ENCODE measurements at regions not wholly inside any gene's neighbourhood (a gene's known extent, or its start where the extent isn't known, plus 50 kb on each side); places are given as distances from the start of the nearest gene placed in this dataset.

- DNase-seq, result no peak
- intact Hi-C loops (cut with DNase I), result no loop called here
Measured at GRCh38 chr3:167188592-167188991, 191.5 kb downstream of the ZBBX start.

- DNase-seq, result no peak
- intact Hi-C loops (cut with DNase I), result no loop called here
Measured at GRCh38 chr3:167187221-167187620, 192.9 kb downstream of the ZBBX start.

DNA sequence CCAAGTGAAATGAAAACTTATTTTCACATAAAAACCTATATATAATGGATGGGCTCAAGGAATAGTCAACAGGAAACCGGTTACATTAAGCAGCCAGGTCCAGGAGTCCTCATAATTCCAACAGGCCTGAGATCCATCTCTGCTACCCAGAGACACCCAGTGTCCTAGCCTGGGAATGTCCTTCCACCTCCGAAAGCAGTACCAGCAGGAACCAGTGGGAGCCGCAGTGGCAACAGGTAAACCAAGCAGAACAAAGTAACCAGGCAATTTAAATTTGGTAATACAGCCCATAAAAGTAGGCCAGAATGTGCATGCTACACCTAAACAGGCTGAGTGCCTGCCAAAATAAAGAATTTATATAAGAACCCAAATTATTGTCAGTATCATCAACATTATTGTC lies 195.6 kb downstream of the ZBBX start:
- intact Hi-C loops (cut with DNase I), result no loop called here
- DNase-seq, result no peak

DNA sequence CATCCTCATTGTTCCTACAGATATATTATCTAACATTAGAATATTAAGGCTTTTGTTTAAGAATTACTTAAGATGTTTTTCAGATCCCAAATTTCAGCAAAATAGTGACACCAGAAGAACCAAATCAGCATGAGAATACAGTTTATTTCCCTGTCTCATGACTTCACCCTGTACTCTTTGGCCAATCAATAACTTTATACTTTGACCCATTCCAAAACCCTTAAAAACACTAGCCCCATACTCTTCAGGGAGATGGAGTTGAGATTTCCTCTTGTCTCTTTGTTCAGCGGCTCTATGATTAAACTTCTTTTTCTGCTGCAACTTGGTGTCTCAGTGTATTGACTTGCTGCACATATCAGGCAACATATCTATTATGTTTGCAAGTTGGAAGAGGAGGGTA lies 207.7 kb downstream of the ZBBX start:
- intact Hi-C loops (cut with DNase I), result no loop called here
- DNase-seq, result no peak

DNA sequence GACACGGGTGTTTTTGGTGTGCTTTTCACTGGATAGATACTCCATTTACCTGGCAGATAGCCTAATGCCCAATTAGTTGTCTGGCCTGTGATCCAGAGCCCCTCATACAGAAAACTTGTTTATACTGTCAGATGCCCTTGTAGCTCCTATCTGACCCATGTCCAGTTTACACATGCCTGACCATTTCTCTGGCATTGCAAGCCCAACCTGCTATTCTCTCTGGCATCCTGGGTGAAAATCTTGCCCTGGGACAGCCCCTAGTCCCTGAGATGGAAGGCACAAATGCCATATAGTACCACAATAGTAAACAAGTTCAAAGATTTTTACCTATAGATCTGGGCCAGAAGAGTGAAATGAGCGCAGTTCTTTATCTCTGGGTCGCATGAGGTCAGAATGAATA lies 212.6 kb downstream of the ZBBX start:
- intact Hi-C loops (cut with DNase I), result no loop called here
- DNase-seq, result no peak

DNA sequence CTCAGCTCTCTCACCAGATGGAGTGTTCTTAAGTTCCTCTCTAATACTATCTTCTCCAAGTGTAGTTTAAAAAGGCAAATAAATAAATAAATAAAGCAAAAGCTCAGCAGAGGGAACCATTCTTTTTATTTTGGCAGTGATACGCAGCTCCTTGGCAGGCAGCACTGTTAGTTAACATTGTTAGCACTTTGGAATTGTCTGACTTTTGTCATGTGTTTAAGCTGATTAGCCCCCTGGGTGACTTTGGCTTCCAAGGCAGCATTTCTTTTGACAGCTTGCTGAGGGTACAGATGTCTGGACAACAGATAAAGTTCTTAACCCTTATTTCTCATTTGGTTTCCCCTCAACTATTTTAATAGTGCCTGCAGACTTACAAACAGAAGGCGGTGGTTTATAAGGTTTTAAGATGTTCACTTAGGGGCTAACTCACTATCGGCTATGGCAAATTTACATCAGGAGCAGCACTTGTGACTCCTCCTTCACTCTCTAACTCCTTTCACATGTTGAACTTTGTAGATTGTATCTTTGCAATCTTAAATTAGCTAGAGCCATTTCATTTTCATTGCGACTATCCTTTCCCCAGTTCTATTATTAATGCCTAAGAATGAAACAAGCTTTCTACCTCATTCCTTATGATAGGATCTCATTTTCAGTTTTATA lies 213.4 kb downstream of the ZBBX start:
- intact Hi-C loops (cut with DNase I), result no loop called here
- peak in 1 of 42 donors; percentile 2 for DNase-seq

DNA sequence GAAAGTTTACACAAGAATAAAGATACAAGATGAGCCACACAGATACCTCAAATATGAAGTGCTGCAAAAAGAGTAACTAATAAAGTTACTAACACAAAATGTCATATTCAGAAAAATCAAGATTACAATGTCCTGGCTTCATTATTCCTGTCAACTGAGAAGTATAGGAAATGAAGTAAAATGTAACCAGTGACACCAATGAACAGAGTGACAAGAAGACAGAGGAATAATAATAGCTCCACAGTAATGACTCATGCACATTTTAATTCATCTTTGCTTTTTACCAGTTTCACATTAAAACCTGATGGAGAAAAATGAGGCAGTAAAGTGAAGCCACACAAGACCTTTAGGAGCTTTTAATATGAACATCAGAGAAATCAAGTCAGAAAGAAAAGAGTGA lies 214.1 kb downstream of the ZBBX start:
- no peak for DNase-seq
- intact Hi-C loops (cut with DNase I), result no loop called here

DNA sequence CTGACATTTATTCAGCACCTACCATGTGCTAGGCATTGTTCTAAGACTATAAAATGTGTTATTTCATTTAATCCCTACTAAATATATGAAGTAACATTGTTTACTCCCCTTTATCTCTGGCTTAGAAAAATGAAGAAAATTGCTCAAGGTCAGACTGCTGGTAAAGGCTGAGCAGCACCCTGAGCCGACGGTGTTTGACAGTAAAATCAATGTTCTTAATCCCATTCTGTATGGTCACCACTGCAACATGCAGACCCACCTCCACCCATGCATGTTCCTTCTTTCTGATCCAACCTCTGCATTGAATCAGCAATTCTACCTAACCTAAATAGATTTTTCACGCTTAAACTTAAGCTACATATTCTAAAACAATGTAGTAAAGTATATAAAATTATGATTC lies 216.5 kb downstream of the ZBBX start:
- intact Hi-C loops (cut with DNase I), result no loop called here

DNA sequence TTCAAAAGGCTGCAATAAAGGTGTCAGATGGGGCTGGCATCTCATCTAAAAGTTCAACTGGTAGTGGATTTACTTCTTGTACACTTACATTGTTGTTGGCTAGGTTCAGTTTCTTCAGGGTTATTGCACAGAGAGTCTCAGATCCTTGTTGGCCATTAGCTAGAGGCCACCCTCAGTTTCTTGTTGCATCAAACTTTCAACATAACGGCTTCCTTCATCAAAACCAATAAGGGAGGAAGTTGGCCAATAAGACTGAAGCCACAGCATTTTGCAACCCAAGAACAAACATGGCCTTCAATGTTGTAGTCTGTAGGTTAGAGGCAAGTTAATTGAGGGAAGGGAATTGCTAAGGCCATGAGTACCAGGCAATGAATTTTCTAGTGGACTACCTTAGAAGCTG lies 218.0 kb downstream of the ZBBX start:
- no peak for DNase-seq
- intact Hi-C loops (cut with DNase I), result no loop called here

More for the DNA sequence above, 216.5 kb downstream of the ZBBX start:
- no peak for DNase-seq

DNA sequence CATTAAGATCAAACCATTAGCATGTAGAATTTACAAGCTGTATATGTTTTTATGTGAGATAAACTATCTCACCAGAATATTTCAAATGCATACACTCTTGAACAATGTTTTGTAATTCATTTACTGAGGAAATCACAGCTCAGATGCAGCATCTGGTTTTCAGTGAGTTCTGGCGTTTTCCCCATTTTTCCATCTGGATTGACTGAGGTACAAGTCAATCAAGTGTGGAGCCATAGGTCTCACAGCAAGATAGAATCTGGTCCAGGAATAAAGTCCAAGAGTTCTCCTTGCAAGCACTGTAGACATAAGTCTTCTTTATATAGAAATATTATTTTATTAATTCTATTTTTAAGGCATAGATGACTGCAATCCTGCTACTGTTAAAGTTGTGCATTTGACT lies 219.3 kb downstream of the ZBBX start:
- DNase-seq, result no peak
- intact Hi-C loops (cut with DNase I), result no loop called here

DNA sequence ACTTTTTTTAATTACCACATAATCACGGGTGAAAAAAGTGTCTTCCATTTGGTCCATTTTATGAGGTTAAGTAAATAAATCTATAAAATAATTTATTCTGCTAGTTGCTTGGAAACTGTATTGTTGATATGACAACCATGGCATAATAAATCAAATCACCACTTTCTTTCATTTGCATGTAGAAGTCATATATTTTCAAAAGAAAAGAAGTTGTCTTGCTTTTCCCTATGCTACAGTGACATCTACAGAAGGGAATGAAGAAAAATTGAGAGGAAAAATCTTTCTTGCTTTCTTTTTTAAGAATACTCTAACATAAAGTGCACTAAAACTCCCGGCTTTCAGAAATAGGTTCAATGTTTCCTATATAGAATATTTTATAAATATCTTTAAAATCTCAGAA lies 228.5 kb downstream of the ZBBX start:
- intact Hi-C loops (cut with DNase I), result no loop called here
- no peak for DNase-seq

DNA sequence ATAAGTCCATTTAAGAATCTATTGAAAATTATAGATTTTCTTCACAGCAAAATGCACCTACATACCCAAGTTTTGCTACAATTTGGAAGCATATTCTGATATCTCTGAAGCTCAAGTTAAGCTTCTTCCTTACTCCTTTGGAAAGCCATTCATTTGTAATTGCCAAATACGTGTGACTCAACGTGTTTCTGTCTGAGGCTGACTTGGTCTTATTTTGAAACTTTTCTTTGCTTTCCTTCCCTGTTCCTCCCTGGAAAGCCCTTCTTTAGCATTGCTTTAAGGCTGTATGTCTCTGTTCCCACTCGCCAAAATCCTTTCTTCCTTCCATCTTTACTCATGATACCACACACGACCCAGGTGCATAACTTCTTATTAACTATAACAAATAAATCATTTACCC lies 232.0 kb downstream of the ZBBX start:
- DNase-seq, result no peak
- intact Hi-C loops (cut with DNase I), result no loop called here

DNA sequence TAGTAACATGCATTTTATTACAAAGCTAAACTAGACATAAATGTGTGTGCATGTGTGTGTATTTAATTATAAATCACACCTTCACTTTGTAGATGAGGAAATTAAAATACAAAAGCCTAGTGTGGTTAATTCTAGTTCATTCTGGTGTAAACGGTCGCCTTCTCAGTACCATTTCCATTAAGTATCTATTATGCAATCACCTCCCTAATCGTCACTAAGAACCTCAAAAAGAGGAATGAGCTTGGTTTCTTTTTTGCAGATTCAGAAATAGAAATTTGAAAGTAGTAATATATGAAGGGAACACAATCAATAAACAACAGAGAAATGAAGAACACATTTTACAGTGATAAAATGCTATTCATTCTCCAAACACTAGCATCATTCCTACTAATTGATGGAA lies 233.2 kb downstream of the ZBBX start:
- intact Hi-C loops (cut with DNase I), result no loop called here
- DNase-seq, result no peak

GRCh38 chr3:167125612-167126407 lies 254.3 kb downstream of the ZBBX start:
- no peak for DNase-seq

GRCh38 chr3:167120828-167121227 lies 259.3 kb downstream of the ZBBX start:
- no peak for DNase-seq
- intact Hi-C loops (cut with DNase I), result no loop called here

More at GRCh38 chr3:167125612-167126407, 254.3 kb downstream of the ZBBX start:
- intact Hi-C loops (cut with DNase I), result no loop called here

DNA sequence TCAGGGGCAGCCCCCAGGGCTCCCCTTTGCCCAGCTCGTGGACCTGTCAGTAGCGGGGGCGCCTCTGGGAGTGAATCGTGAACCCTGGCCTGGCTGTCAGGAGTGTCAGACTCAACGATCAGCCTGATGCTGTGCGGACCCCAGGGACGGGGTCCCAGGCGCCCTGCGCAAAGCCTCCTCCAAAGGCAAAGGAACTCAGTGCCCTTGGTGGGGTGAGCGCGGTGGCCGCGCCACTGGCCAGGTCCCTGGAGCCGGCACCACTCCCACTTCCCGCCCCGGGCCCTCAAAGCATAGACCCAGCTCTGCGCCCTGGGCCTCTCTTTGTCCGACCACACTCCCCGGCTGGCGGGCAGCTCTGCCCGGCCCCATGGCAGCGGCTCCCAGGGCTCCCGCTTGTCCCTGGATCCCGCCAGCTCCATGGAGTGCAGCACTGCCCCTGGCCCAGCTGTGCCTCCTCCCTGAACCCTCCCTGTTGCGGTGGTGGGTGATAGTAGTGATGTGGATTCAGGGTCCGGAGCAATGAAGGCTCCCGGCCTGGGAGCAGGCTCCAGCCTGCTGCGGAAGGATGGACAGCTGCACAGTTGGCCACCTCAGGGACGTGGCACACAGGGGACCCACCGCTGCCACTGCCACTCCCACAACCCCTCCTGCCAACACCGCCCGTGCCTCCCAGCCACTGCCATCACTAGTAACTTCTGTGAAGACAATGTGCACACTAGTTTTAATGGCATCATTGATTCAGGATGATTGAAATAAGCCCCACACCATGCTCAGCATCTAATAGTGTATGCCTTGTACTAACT lies 263.8 kb downstream of the ZBBX start:
- intact Hi-C loops (cut with DNase I), result no loop called here
- DNase-seq, result peak in 2 of 42 donors; percentile 6 to 24

GRCh38 chr3:167115331-167115934 lies 264.7 kb downstream of the ZBBX start:
- intact Hi-C loops (cut with DNase I), result no loop called here

GRCh38 chr3:167114619-167115018 lies 265.5 kb downstream of the ZBBX start:
- DNase-seq, result peak in 2 of 42 donors; percentile 15 to 22
- intact Hi-C loops (cut with DNase I), result no loop called here

More at GRCh38 chr3:167115331-167115934, 264.7 kb downstream of the ZBBX start:
- DNase-seq, result no peak

DNA sequence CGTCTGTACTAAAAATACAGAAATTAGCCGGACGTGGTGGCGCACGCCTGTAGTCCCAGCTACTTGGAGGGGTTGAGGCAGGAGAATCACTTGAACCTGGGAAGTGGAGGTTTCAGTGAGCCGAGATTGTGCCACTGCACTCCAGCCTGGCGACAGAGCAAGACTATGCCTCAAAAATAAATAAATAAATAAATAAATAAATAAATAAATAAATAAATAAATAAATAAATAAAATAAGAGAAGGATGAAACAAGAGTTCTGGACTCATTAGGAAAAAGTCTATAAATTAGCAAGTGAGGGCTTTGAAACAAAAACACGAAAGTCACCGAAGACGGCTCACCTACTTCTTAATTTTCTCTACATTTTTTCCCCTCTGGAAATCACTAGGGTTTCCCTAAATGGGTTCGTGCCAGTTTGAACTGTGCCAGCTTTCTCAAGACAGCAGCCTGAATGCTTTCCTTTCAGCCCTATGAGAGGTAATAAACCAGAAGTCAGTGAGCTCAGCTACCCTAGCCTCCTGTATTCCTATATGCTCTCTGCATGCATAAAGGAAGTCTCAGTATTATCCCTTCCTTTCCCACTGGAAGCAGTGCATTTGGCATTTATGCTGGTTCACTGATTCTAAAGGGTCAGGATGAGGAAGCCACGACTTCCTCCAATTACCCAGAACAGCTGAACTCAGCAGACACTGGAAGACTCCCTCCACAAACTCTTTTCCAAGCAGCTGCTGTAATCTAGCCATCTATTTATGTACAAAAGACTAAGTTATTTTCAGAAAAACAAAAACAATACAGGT lies 266.9 kb downstream of the ZBBX start:
- intact Hi-C loops (cut with DNase I), result no loop called here
- peak in 1 of 42 donors; percentile 15 for DNase-seq

All from head of caudate nucleus (tissue), 42 donors.